ENCODE measurements at regions not wholly inside any gene's neighbourhood (a gene's known extent, or its start where the extent isn't known, plus 50 kb on each side); places are given as distances from the start of the nearest gene placed in this dataset.

GRCh38 chr2:12300019-12300602, 416.6 kb upstream of the TRIB2 start:
- no peak for TF ChIP-seq CTCF (IDR thresholded peaks at IDR 0.05)
- TF ChIP-seq POLR2A (IDR thresholded peaks at IDR 0.05): no peak
- peak; percentile 50 for TF ChIP-seq POLR2AphosphoS5 (IDR thresholded peaks at IDR 0.05)
